ENCODE measurements at regions not wholly inside any gene's neighbourhood (a gene's known extent, or its start where the extent isn't known, plus 50 kb on each side); places are given as distances from the start of the nearest gene placed in this dataset.

DNA sequence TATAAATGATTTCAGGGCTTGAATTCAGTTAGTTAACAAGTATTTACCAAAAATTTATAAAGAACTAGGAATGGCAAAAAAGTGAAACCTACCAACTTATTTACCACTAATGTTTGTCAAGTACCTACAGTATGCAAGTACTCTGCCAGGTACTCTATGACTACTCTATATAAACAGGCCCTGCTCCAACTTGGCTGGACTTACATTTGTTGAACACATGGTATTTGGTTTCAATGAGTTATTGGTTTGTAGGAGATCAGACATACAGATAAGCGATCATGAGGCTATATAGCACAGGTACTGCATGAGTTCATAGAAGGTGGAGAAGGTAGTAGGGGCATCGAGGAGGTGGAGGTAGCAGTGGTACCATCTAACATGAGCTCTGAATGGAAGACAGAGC, 159.9 kb upstream of the PDGFD start:
- no peak for TF ChIP-seq NR2F2 (IDR thresholded peaks at IDR 0.05; ENCODE audit: borderline replicate concordance, low read depth)
- TF ChIP-seq, protein P1, sequence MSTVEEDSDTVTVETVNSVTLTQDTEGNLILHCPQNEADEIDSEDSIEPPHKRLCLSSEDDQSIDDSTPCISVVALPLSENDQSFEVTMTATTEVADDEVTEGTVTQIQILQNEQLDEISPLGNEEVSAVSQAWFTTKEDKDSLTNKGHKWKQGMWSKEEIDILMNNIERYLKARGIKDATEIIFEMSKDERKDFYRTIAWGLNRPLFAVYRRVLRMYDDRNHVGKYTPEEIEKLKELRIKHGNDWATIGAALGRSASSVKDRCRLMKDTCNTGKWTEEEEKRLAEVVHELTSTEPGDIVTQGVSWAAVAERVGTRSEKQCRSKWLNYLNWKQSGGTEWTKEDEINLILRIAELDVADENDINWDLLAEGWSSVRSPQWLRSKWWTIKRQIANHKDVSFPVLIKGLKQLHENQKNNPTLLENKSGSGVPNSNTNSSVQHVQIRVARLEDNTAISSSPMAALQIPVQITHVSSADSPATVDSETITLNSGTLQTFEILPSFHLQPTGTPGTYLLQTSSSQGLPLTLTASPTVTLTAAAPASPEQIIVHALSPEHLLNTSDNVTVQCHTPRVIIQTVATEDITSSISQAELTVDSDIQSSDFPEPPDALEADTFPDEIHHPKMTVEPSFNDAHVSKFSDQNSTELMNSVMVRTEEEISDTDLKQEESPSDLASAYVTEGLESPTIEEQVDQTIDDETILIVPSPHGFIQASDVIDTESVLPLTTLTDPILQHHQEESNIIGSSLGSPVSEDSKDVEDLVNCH (CRISPR knock-in tag; IDR thresholded peaks at IDR 0.05), result no peak
- no peak for TF ChIP-seq SMC3 (IDR thresholded peaks at IDR 0.05; ENCODE audit: low read length)
- TF ChIP-seq, protein P2, sequence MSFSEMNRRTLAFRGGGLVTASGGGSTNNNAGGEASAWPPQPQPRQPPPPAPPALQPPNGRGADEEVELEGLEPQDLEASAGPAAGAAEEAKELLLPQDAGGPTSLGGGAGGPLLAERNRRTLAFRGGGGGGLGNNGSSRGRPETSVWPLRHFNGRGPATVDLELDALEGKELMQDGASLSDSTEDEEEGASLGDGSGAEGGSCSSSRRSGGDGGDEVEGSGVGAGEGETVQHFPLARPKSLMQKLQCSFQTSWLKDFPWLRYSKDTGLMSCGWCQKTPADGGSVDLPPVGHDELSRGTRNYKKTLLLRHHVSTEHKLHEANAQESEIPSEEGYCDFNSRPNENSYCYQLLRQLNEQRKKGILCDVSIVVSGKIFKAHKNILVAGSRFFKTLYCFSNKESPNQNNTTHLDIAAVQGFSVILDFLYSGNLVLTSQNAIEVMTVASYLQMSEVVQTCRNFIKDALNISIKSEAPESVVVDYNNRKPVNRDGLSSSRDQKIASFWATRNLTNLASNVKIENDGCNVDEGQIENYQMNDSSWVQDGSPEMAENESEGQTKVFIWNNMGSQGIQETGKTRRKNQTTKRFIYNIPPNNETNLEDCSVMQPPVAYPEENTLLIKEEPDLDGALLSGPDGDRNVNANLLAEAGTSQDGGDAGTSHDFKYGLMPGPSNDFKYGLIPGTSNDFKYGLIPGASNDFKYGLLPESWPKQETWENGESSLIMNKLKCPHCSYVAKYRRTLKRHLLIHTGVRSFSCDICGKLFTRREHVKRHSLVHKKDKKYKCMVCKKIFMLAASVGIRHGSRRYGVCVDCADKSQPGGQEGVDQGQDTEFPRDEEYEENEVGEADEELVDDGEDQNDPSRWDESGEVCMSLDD (CRISPR knock-in tag; IDR thresholded peaks at IDR 0.05; ENCODE audit: borderline replicate concordance), result no peak
- TF ChIP-seq, protein P3, sequence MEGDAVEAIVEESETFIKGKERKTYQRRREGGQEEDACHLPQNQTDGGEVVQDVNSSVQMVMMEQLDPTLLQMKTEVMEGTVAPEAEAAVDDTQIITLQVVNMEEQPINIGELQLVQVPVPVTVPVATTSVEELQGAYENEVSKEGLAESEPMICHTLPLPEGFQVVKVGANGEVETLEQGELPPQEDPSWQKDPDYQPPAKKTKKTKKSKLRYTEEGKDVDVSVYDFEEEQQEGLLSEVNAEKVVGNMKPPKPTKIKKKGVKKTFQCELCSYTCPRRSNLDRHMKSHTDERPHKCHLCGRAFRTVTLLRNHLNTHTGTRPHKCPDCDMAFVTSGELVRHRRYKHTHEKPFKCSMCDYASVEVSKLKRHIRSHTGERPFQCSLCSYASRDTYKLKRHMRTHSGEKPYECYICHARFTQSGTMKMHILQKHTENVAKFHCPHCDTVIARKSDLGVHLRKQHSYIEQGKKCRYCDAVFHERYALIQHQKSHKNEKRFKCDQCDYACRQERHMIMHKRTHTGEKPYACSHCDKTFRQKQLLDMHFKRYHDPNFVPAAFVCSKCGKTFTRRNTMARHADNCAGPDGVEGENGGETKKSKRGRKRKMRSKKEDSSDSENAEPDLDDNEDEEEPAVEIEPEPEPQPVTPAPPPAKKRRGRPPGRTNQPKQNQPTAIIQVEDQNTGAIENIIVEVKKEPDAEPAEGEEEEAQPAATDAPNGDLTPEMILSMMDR (CRISPR knock-in tag; IDR thresholded peaks at IDR 0.05), result no peak
- TF ChIP-seq NR3C1 (CRISPR knock-in tag; IDR thresholded peaks at IDR 0.05), result no peak
- TF ChIP-seq RAD21 (CRISPR knock-in tag; IDR thresholded peaks at IDR 0.05), result no peak
